ENCODE measurements at regions not wholly inside any gene's neighbourhood (a gene's known extent, or its start where the extent isn't known, plus 50 kb on each side); places are given as distances from the start of the nearest gene placed in this dataset.

DNA sequence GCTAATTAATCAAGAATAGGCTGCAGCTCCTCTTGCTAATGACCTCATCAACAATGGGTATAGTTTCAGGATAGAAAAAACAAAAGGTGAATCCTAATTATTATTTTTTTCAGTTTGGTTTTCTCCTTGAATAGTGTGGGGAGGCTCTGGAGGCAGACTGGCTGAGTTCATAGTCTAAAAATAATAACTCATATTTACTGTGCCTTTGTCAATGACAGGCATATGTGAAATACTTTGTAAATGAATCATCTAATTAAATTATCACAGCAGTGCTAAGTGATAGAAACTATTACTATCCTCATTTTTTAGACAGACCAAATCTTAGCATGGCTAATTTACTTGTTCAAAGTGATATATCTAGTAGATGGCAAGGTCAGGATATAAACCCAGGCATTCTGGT lies 1261.0 kb upstream of the SLC10A2 start:
- TF ChIP-seq, protein P1, sequence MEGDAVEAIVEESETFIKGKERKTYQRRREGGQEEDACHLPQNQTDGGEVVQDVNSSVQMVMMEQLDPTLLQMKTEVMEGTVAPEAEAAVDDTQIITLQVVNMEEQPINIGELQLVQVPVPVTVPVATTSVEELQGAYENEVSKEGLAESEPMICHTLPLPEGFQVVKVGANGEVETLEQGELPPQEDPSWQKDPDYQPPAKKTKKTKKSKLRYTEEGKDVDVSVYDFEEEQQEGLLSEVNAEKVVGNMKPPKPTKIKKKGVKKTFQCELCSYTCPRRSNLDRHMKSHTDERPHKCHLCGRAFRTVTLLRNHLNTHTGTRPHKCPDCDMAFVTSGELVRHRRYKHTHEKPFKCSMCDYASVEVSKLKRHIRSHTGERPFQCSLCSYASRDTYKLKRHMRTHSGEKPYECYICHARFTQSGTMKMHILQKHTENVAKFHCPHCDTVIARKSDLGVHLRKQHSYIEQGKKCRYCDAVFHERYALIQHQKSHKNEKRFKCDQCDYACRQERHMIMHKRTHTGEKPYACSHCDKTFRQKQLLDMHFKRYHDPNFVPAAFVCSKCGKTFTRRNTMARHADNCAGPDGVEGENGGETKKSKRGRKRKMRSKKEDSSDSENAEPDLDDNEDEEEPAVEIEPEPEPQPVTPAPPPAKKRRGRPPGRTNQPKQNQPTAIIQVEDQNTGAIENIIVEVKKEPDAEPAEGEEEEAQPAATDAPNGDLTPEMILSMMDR (IDR thresholded peaks at IDR 0.05), result no peak
- no peak for TF ChIP-seq POLR2A (IDR thresholded peaks at IDR 0.05)
